BE2C (cell line): ENCODE measurements at regions not wholly inside any gene's neighbourhood (a gene's known extent, or its start where the extent isn't known, plus 50 kb on each side); places are given as distances from the start of the nearest gene placed in this dataset.

Source experiments
- DNase-seq: peaks from one replicate; pipeline ENCODE4 v3.0.0-alpha.2; 2020
- H3K27me3 ChIP-seq: fragments of 250-450 bp; sonication (Bioruptor Pico); 2 replicates; pipeline ENCODE4 v1.5.1; 2020; ENCODE audit warnings: mild to moderate bottlenecking
- H3K36me3 ChIP-seq: fragments of 250-450 bp; sonication (Bioruptor Pico); 2 replicates; pipeline ENCODE4 v1.5.1; 2020; ENCODE audit warnings: mild to moderate bottlenecking
- H3K4me1 ChIP-seq: fragments of 250-450 bp; sonication (Bioruptor Pico); 2 replicates; pipeline ENCODE4 v1.5.1; 2020
- H3K4me3 ChIP-seq: 2 replicates; pipeline ENCODE4 v1.5.1; 2011; ENCODE audit warnings: low read depth, low read length
- H3K9me3 ChIP-seq: fragments of 250-450 bp; sonication (Bioruptor Pico); 2 replicates; pipeline ENCODE4 v1.5.1; 2020
- CTCF ChIP-seq: IDR thresholded peaks from 2 replicates; pipeline ENCODE4 v1.5.1; 2012; ENCODE audit warnings: mild to moderate bottlenecking, low read depth, low read length

GRCh38 chr18:24656050-24656449 is 195.6 kb downstream of the HRH4 start:
- Histone ChIP-seq H3K4me1 (no peaks in the 10 kb centered on the region), H3K36me3 (no peaks in the 10 kb centered on the region), H3K4me3 (no peak overlapping the region), H3K9me3 (no peaks in the 10 kb centered on the region), H3K27me3 (no peaks in the 10 kb centered on the region)
- no peak for TF ChIP-seq CTCF
- DNase-seq = no peak

- Histone ChIP-seq H3K36me3 (no peaks in the 10 kb centered on the region), H3K4me1 (no peaks in the 10 kb centered on the region), H3K9me3 (no peaks in the 10 kb centered on the region), H3K4me3 (no peak overlapping the region), H3K27me3 (no peaks in the 10 kb centered on the region)
- DNase-seq = no peak
- no peak for TF ChIP-seq CTCF
Measured at GRCh38 chr18:24656551-24657443, 196.4 kb downstream of the HRH4 start.

- DNase-seq = no peak
- no peaks in the 10 kb centered on the region for H3K9me3 ChIP-seq
- no peaks in the 10 kb centered on the region for H3K4me1 ChIP-seq
Measured at GRCh38 chr18:24657444-24657842, 197.0 kb downstream of the HRH4 start.

GRCh38 chr18:24658302-24658701 is 197.9 kb downstream of the HRH4 start:
- no peak for TF ChIP-seq CTCF
- no peak for DNase-seq
- H3K27me3 ChIP-seq = no peaks in the 10 kb centered on the region
- H3K36me3 ChIP-seq = no peaks in the 10 kb centered on the region
- no peak overlapping the region for H3K4me3 ChIP-seq
- no peaks in the 10 kb centered on the region for H3K4me1 ChIP-seq
- H3K9me3 ChIP-seq = no peaks in the 10 kb centered on the region

More at GRCh38 chr18:24657444-24657842, 197.0 kb downstream of the HRH4 start:
- Histone ChIP-seq H3K4me3 (no peak overlapping the region), H3K36me3 (no peaks in the 10 kb centered on the region), H3K27me3 (no peaks in the 10 kb centered on the region)
- no peak for TF ChIP-seq CTCF

GRCh38 chr18:24659827-24660720 is 199.6 kb downstream of the HRH4 start:
- H3K36me3 ChIP-seq = no peaks in the 10 kb centered on the region
- no peaks in the 10 kb centered on the region for H3K9me3 ChIP-seq
- H3K4me1 ChIP-seq = no peaks in the 10 kb centered on the region
- H3K4me3 ChIP-seq = no peak overlapping the region
- no peaks in the 10 kb centered on the region for H3K27me3 ChIP-seq
- TF ChIP-seq CTCF = no peak
- DNase-seq = no peak
